IPS DF 6.9 (cell line): ENCODE measurements at regions not wholly inside any gene's neighbourhood (a gene's known extent, or its start where the extent isn't known, plus 50 kb on each side); places are given as distances from the start of the nearest gene placed in this dataset.
"Not testable (repeated sequence)": the region's sequence is repeated elsewhere in the genome, so short reads cannot be mapped to it uniquely, and the experiment has no call there.

Source experiments
- DNase-seq: peaks from one replicate; pipeline ENCODE4 v3.0.0-alpha.2; 2013; ENCODE audit warnings: low read depth, low spot score
- H3K27ac ChIP-seq: one replicate; pipeline ENCODE4 v1.5.1; 2013; ENCODE audit warnings: low read length, control low read depth
- H3K27me3 ChIP-seq: 2 replicates; pipeline ENCODE4 v1.6.1; 2013; ENCODE audit warnings: mild to moderate bottlenecking, low read length; ENCODE audit not compliant: control insufficient read depth, insufficient read depth
- H3K36me3 ChIP-seq: 2 replicates; pipeline ENCODE4 v1.6.1; 2013; ENCODE audit warnings: low read length; ENCODE audit not compliant: control insufficient read depth, insufficient read depth
- H3K4me1 ChIP-seq: 2 replicates; pipeline ENCODE4 v1.6.1; 2013; ENCODE audit warnings: low read length; ENCODE audit not compliant: control insufficient read depth, insufficient read depth
- H3K4me3 ChIP-seq: 2 replicates; pipeline ENCODE4 v1.5.1; 2013; ENCODE audit warnings: mild to moderate bottlenecking, low read length
- H3K9me3 ChIP-seq: 2 replicates; pipeline ENCODE4 v1.6.1; 2013; ENCODE audit warnings: low read length, inconsistent platforms; ENCODE audit not compliant: control insufficient read depth, insufficient read depth
- WGBS: extraction: QIAGEN DNeasy Blood & Tissue Kit; methylation state at CpG from one replicate; pipeline ENCODE4 v1.1.7; 2013; ENCODE audit warnings: mixed read lengths, missing lambda C conversion rate; ENCODE audit not compliant: insufficient read length, insufficient coverage; 5-methylcytosine and 5-hydroxymethylcytosine counted together

DNA sequence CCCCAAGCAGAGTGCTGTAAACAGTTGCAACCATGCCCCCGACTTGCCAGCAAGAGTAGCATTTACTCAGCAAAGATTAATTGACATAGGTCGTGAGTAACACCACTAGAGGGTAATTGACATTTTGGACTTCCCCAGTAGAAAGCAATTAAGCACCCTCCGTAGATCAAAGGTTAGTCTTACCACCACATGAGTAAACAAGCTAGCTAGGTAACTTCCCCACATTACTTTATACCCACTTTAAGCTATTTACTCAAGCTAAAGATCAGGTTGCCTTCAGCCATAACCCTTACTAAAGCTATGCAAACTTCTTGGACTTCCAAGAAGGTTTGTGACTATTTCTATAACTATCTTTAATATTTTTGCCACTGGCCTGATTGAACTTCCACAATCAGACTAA is 1072.7 kb downstream of the OTOL1 start:
- no CpG with 5 or more reads among the region's 3 CpGs for WGBS
- no peaks in the 10 kb centered on the region for H3K27me3 ChIP-seq
- DNase-seq: no peak

DNA sequence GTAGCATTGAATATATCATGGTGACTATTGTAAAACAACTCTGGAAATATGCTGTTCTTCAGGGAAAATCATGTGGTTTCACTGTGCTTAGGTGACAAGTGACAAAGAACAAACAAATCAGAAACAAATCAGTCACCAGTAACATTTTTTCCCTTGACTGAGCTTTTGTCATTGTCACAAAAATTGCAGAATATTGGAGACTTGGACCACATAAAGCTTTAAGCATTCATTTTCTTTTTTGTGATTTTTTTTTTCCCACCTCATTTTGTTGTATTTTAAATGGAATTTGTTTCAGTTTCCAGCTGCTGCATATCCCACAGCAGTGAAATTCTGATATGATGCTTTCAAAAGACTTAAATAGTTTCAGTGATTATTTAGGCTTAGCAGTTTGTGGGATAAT is 1088.4 kb downstream of the OTOL1 start:
- Histone ChIP-seq H3K4me3 (no peak overlapping the region), H3K27ac (no peak overlapping the region)
- DNase-seq: no peak

More for the DNA sequence above, 1072.7 kb downstream of the OTOL1 start:
- Histone ChIP-seq H3K27ac (no peak overlapping the region), H3K9me3 (no peaks in the 10 kb centered on the region), H3K36me3 (no peaks in the 10 kb centered on the region), H3K4me3 (no peak overlapping the region), H3K4me1 (no peaks in the 10 kb centered on the region)

DNA sequence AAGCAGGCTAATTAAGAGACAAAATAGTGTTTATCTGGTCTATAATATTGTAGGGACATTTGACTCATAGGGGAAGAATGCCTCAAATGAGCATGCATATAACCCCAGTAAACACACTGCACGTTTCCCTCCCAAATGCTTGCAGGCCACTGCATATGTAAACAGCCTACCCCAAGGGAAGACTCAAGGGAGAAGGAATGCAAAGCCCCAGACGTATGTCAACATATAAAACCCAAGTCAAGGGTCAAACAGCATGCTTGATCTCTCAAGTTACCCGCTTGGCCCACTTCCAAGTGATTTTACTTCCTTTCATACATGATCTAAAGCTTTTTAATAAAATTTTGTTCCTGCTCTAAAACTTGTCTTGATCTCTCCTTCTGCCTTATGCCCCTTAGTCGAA is 1090.0 kb downstream of the OTOL1 start:
- Histone ChIP-seq H3K4me3 (no peak overlapping the region), H3K36me3 (no peaks in the 10 kb centered on the region), H3K4me1 (no peaks in the 10 kb centered on the region), H3K9me3 (no peaks in the 10 kb centered on the region), H3K27me3 (no peaks in the 10 kb centered on the region), H3K27ac (no peak overlapping the region)
- no peak for DNase-seq
- no CpG with 5 or more reads among the region's 4 CpGs for WGBS

More for the DNA sequence above, 1088.4 kb downstream of the OTOL1 start:
- no peaks in the 10 kb centered on the region for H3K9me3 ChIP-seq
- no peaks in the 10 kb centered on the region for H3K27me3 ChIP-seq
- H3K36me3 ChIP-seq: no peaks in the 10 kb centered on the region
- H3K4me1 ChIP-seq: no peaks in the 10 kb centered on the region

DNA sequence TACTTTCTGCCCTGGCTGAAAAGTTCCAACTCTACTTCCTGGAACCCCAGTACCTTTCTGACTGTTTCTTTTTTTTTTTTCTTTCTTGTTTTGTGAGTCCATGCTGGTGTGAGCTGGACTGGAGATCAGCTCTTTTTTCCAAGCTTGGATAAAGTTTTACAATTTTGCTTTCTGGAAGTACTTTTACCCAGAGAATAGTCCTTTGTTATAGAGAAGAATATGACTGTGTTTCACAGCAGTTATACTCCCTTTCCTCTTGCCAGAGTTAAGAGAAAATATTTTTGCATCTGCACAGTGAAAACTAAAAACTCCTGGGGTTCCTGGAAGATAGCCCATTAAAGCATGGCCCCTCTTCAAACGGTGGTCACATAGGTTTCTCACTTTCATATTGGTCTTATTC is 1100.6 kb downstream of the OTOL1 start:
- Histone ChIP-seq H3K27me3 (no peaks in the 10 kb centered on the region), H3K27ac (no peak overlapping the region), H3K4me3 (no peak overlapping the region), H3K9me3 (no peaks in the 10 kb centered on the region), H3K4me1 (no peaks in the 10 kb centered on the region), H3K36me3 (no peaks in the 10 kb centered on the region)
- no CpG with 5 or more reads among the region's 1 CpG for WGBS
- DNase-seq: no peak

DNA sequence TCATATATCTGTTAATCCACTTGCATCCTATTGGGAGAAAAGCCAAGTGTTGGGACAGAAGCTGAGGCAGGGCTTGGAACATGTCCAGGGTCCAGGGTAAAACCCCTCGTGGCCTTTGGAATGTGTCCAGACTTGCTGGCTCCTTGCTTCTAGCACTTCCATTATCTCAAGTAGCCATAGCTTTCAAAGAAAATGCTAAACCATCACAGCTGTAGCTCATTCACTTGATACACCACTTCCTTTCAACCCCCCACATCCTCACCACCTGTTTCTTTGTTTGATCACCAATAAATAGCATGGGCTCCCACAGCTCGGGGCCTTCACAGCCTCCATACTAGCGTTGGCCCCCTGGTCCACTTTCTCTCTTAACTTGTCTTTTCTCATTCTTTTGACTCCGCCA is 1101.9 kb downstream of the OTOL1 start:
- DNase-seq: not testable (repeated sequence)

DNA sequence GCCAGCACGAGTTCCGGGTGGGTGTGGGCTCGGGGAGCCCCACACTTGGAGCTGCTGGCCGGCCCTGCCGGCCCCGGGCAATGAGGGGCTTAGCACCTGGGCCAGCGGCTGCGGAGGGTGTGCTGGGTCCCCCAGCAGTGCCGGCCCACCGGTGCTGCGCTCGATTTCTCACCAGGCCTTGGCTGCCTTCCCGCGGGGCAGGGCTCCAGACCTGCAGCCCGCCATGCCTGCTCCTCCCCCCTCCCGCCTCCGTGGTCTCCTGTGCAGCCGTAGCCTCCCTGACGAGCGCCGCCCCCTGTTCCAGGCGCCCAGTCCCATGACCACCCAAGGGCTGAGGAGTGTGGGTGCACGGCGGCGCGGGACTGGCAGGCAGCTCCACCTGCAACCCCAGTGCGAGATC is 1103.1 kb downstream of the OTOL1 start:
- no CpG with 5 or more reads among the region's 27 CpGs for WGBS
- not testable (repeated sequence) for H3K9me3 ChIP-seq, DNase-seq, H3K4me3 ChIP-seq, H3K27me3 ChIP-seq, H3K27ac ChIP-seq, H3K4me1 ChIP-seq, H3K36me3 ChIP-seq

More for the DNA sequence above, 1101.9 kb downstream of the OTOL1 start:
- not testable (repeated sequence) for H3K27me3 ChIP-seq, H3K4me1 ChIP-seq, H3K27ac ChIP-seq, H3K36me3 ChIP-seq, H3K9me3 ChIP-seq, H3K4me3 ChIP-seq
- no CpG with 5 or more reads among the region's 4 CpGs for WGBS

DNA sequence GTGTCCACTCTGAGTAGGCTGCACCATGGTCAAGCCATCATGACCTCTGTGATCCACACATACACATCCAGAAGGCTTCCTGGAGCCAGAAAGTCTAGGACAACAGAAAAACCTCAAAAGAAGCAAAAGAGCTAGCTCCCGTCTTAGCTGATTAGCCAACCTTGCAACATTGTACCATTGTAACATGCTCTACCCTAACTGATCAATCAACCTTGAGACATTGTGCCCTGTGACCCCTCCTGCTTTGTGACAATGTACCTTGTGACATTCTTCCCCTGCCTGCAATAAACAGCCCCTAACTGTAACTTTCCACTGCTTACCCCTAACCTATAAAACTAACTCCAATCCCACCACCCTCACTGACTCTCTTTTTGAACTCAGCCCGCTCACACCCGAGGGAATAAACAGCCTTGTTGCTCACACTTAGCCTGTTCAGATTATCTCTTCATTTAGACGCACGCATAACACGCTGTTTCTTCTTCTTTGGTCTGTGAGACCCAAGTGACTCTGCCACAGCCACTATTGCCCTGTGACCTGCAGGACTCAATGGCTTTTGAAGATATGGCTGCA is 1104.6 kb downstream of the OTOL1 start:
- H3K27me3 ChIP-seq: no peaks in the 10 kb centered on the region
- no peak for DNase-seq
- H3K4me1 ChIP-seq: no peaks in the 10 kb centered on the region
- H3K9me3 ChIP-seq: no peaks in the 10 kb centered on the region; the same call in 1 of the 2 replicates
- 100% methylated on average over 2 of the region's 6 CpGs for WGBS
- H3K27ac ChIP-seq: no peak overlapping the region
- H3K36me3 ChIP-seq: no peaks in the 10 kb centered on the region
- H3K4me3 ChIP-seq: no peak overlapping the region

DNA sequence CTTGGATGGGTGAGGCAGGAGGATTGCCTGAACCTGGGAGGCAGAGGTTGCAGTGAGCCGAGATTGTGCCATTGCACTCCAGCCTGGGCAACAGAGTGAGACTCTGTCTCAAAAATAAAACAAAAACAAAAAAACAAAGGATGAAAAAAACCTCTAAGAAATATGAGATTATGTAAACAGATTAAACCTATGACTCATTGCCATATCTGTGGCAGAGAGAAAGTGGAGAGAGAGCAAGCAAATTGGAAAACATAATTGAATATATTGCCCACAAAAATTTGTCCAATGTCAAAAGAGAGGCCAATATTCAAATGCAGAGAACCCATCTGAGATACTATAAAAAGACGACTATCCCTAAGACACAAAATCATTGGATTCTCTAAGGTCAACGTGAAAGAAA is 1106.0 kb downstream of the OTOL1 start:
- no peaks in the 10 kb centered on the region; the same call in 1 of the 2 replicates for H3K9me3 ChIP-seq
- no peaks in the 10 kb centered on the region for H3K36me3 ChIP-seq
- H3K27ac ChIP-seq: no peak overlapping the region
- H3K27me3 ChIP-seq: no peaks in the 10 kb centered on the region
- no peaks in the 10 kb centered on the region for H3K4me1 ChIP-seq
- WGBS: no CpG with 5 or more reads among the region's 3 CpGs
- no peak for DNase-seq
- H3K4me3 ChIP-seq: no peak overlapping the region

DNA sequence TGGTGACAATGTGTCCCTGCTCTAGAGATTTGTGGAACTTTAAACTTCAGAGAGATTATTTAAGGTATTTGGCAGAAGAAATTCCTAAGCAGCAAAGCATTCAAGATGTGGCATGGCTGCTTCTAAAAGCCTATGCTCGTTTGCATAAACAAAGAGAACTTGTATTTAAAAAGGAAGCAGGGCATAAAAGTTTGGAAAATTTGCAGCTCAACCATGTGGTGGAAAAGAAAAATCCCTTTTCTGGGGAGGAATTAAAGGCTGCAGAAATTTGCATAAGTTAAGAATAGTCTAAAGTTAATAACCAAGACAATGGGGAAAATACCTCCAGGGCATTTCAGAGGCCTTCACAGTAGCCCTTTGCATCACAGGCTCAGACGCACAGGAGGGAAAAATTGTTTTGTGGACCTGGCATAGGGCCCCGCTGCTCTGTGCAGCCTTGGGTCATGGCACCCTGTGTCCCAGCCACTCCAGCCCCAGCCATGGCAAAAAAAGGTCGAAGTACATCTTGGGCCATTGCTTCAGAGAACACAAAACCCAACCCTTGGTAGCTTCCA is 1109.1 kb downstream of the OTOL1 start:
- Histone ChIP-seq H3K9me3 (no peaks in the 10 kb centered on the region; the same call in 1 of the 2 replicates), H3K27me3 (no peaks in the 10 kb centered on the region), H3K4me3 (no peak overlapping the region), H3K4me1 (no peaks in the 10 kb centered on the region), H3K27ac (no peak overlapping the region), H3K36me3 (no peaks in the 10 kb centered on the region)
- no peak for DNase-seq
- no CpG with 5 or more reads among the region's 4 CpGs for WGBS

DNA sequence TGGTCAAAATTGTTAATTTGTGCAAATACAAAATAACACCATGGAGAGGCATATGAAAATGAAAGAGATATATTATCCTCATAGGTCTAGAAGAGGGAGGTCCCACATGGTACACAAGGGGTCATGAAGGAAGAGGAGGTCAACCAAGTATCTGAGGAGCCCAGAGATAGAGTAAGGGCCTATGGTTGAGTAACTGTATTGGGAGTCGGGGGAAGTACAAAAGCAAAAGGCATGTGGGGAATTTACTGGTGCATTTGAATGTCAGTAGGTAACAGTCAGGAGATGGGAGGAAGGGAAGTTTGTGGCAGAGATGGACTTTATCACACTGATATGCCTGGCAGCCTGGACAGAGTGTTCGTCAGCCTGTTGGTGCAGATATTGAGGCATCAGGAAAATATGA is 1113.7 kb downstream of the OTOL1 start:
- Histone ChIP-seq H3K27ac (no peak overlapping the region), H3K4me1 (no peaks in the 10 kb centered on the region), H3K4me3 (no peak overlapping the region), H3K27me3 (no peaks in the 10 kb centered on the region), H3K36me3 (no peaks in the 10 kb centered on the region), H3K9me3 (no peaks in the 10 kb centered on the region; the same call in 1 of the 2 replicates)
- no CpG with 5 or more reads among the region's 2 CpGs for WGBS
- DNase-seq: no peak

DNA sequence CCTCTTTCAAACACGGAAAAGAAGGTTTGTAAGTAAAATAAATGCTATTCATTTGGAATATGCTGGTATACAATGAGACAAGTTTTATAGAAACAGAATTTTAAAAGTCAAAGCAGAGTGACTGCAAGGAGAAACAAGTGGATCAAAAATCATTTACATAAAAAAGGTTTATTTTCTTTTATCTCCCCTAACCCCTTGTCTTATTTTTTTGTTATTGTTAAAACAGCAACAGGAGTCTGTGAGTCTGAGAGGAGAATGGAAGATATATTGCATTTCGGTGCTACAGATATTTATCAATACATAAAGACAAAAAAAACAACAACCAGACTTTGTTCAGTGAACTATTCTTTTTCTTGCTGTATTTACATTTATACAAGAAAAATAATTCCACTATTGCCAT is 1116.4 kb downstream of the OTOL1 start:
- WGBS: no CpG with 5 or more reads among the region's 2 CpGs
- H3K9me3 ChIP-seq: no peaks in the 10 kb centered on the region
- H3K27me3 ChIP-seq: no peaks in the 10 kb centered on the region
- H3K27ac ChIP-seq: no peak overlapping the region
- H3K4me3 ChIP-seq: no peak overlapping the region
- no peaks in the 10 kb centered on the region for H3K4me1 ChIP-seq
- no peaks in the 10 kb centered on the region for H3K36me3 ChIP-seq
- no peak for DNase-seq
